DOHH2 (cell line): ENCODE measurements at regions not wholly inside any gene's neighbourhood (a gene's known extent, or its start where the extent isn't known, plus 50 kb on each side); places are given as distances from the start of the nearest gene placed in this dataset.
"Not testable (repeated sequence)": the region's sequence is repeated elsewhere in the genome, so short reads cannot be mapped to it uniquely, and the experiment has no call there.

Experiments
- EZH2phosphoT487 ChIP-seq: fragments of 200-600 bp; sonication (generic); IDR thresholded peaks from 2 replicates; pipeline ENCODE4 v1.6.1; 2017; ENCODE audit warnings: borderline replicate concordance, mild to moderate bottlenecking, antibody characterized with exemption, low read length, moderate library complexity, mixed read lengths
- TF ChIP-seq, protein P1 (sequence below): fragments of 200-600 bp; sonication (generic); IDR thresholded peaks from one replicate; pipeline ENCODE4 v1.5.1; 2014; ENCODE audit warnings: antibody characterized with exemption, mild to moderate bottlenecking, low read depth, low read length; ENCODE audit not compliant: poor library complexity, severe bottlenecking

DNA sequence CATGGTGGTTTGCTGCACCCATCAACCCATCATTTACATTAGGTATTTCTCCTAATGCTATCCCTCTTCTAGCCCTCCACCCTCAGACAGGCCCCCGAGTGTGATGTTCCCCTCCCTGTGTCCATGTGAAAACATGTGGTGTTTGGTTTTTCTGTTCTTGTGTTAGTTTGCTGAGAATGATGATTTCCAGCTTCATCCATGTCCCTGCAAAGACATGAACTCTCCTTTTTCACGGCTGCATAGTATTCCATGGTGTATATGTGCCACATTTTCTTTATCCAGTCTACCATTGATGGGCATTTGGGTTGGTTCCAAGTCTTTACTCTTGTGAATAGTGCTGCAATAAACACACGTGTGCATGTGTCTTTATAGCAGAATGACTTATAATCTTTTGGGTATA is 192.8 kb downstream of the DIO2 start:
- TF ChIP-seq, protein P1, sequence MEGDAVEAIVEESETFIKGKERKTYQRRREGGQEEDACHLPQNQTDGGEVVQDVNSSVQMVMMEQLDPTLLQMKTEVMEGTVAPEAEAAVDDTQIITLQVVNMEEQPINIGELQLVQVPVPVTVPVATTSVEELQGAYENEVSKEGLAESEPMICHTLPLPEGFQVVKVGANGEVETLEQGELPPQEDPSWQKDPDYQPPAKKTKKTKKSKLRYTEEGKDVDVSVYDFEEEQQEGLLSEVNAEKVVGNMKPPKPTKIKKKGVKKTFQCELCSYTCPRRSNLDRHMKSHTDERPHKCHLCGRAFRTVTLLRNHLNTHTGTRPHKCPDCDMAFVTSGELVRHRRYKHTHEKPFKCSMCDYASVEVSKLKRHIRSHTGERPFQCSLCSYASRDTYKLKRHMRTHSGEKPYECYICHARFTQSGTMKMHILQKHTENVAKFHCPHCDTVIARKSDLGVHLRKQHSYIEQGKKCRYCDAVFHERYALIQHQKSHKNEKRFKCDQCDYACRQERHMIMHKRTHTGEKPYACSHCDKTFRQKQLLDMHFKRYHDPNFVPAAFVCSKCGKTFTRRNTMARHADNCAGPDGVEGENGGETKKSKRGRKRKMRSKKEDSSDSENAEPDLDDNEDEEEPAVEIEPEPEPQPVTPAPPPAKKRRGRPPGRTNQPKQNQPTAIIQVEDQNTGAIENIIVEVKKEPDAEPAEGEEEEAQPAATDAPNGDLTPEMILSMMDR = not testable (repeated sequence)
- not testable (repeated sequence) for TF ChIP-seq EZH2phosphoT487
